ENCODE measurements at regions not wholly inside any gene's neighbourhood (a gene's known extent, or its start where the extent isn't known, plus 50 kb on each side); places are given as distances from the start of the nearest gene placed in this dataset.

DNA sequence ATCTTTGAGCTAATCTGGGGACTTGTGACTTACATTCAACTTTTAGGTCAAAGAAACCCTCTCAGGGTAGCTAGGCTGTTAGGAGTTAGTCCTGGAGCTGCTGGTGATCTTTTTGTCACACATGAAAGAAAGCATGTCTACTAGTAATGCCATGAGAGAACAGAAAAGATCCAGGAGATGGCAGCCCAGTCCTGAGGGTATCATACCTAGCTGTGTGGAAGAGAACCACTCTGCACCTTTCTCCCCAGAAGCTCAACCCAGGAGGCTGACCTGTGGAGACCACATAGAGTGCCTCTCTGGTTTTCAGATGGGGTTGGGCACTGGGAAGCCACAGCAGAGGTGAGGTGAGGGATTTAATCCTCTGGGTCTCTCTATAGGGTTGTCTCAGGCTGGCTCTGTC is 460.2 kb upstream of the UBE2E3 start:
- Histone ChIP-seq H4K8ac (replicated peaks; ENCODE audit: insufficient read length, low read depth, low read length) (no peak overlapping the region), H2BK15ac (ENCODE audit: low read depth, low read length) (no peak overlapping the region), H2AK5ac (ENCODE audit: insufficient read length, low read length) (no peak overlapping the region), H3K79me2 (ENCODE audit: insufficient read depth, low read length) (no peaks in the 10 kb centered on the region), H2BK120ac (ENCODE audit: low read depth, low read length, poor library complexity, severe bottlenecking) (no peak overlapping the region), H3K79me1 (ENCODE audit: insufficient read depth, low read depth, low read length, poor library complexity, severe bottlenecking) (no peaks in the 10 kb centered on the region), H3K56ac (ENCODE audit: insufficient read length, low read depth, low read length) (no peak overlapping the region), H2BK12ac (ENCODE audit: insufficient read length, low read depth, low read length) (no peak overlapping the region), H3K18ac (ENCODE audit: insufficient read length, low read depth, low read length) (no peak overlapping the region), H3K27me3 (ENCODE audit: insufficient read depth, low read length) (no peaks in the 10 kb centered on the region), H3K4ac (ENCODE audit: low read depth, low read length) (no peak overlapping the region), H3K23me2 (ENCODE audit: insufficient read length, low read depth, low read length, poor library complexity, severe bottlenecking) (no peaks in the 10 kb centered on the region), H3K9ac (ENCODE audit: extremely low read depth, insufficient read length, low read length) (no peak overlapping the region), H3K23ac (ENCODE audit: insufficient read length, low read depth, low read length) (no peak overlapping the region), H3T11ph (ENCODE audit: low read length) (no peak overlapping the region), H4K20me1 (ENCODE audit: control insufficient read depth, insufficient read depth, insufficient read length) (no peaks in the 10 kb centered on the region), H2BK20ac (ENCODE audit: low read depth, low read length, poor library complexity, severe bottlenecking) (no peak overlapping the region), H2BK5ac (ENCODE audit: insufficient read length, low read length) (no peak overlapping the region), H2AFZ (ENCODE audit: low read length) (no peak overlapping the region), H3K4me2 (ENCODE audit: insufficient read depth, insufficient read length, low read length) (no peak overlapping the region), H4K5ac (ENCODE audit: insufficient read length, low read depth, low read length) (no peak overlapping the region), H3K9me3 (ENCODE audit: control insufficient read depth, low read depth, low read length) (no peaks in the 10 kb centered on the region), H3K14ac (ENCODE audit: insufficient read depth, low read length) (no peak overlapping the region), H4K91ac (ENCODE audit: insufficient read length, low read depth, low read length) (no peak overlapping the region), H3K27ac (ENCODE audit: insufficient read length, low read depth, low read length) (no peak overlapping the region), H3K4me1 (ENCODE audit: insufficient read depth, low read length) (no peaks in the 10 kb centered on the region)
- H3K4me3 Mint-ChIP-seq, result no peak overlapping the region
- peaks cover 22 to 25% of the 10 kb centered on the region in 2 experiments for H3K4me1 Mint-ChIP-seq
- H3K27me3 Mint-ChIP-seq (ENCODE audit: low read depth), result no peaks in the 10 kb centered on the region
- no peak for DNase-seq
- peaks cover 0 to 3% (median 0%) of the 10 kb centered on the region in 3 experiments; a peak in 1 of 7 replicates for H3K36me3 Mint-ChIP-seq (ENCODE audit: insufficient read depth in 1 of 3, low read depth in 3 of 3)
- H3K9me3 Mint-ChIP-seq, result no peaks in the 10 kb centered on the region; a peak in 1 of 5 replicates
- no peak overlapping the region for H3K27ac Mint-ChIP-seq
- TF ChIP-seq, protein P1, sequence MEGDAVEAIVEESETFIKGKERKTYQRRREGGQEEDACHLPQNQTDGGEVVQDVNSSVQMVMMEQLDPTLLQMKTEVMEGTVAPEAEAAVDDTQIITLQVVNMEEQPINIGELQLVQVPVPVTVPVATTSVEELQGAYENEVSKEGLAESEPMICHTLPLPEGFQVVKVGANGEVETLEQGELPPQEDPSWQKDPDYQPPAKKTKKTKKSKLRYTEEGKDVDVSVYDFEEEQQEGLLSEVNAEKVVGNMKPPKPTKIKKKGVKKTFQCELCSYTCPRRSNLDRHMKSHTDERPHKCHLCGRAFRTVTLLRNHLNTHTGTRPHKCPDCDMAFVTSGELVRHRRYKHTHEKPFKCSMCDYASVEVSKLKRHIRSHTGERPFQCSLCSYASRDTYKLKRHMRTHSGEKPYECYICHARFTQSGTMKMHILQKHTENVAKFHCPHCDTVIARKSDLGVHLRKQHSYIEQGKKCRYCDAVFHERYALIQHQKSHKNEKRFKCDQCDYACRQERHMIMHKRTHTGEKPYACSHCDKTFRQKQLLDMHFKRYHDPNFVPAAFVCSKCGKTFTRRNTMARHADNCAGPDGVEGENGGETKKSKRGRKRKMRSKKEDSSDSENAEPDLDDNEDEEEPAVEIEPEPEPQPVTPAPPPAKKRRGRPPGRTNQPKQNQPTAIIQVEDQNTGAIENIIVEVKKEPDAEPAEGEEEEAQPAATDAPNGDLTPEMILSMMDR (conservative IDR thresholded peaks at IDR 0.05), result no peak

Measured in H9 (cell line).